DND-41 (cell line): ENCODE measurements at regions not wholly inside any gene's neighbourhood (a gene's known extent, or its start where the extent isn't known, plus 50 kb on each side); places are given as distances from the start of the nearest gene placed in this dataset.
"Not testable (repeated sequence)": the region's sequence is repeated elsewhere in the genome, so short reads cannot be mapped to it uniquely, and the experiment has no call there.

ENCODE experiments used
- ATAC-seq: fragments of 200-7000 bp; cut with Tn5 transposase; 3 replicates; pipeline ENCODE4 v1.9.1; 2021; ENCODE audit warnings: low read depth; ENCODE audit not compliant: insufficient read depth
- DNase-seq: peaks from one replicate; pipeline ENCODE4 v3.0.0-alpha.2; 2020
- H2AFZ ChIP-seq: 2 replicates; pipeline ENCODE4 v1.6.0; 2012; ENCODE audit warnings: low read depth, low read length
- H3K27ac ChIP-seq: 2 replicates; pipeline ENCODE4 v1.5.1; 2012; ENCODE audit warnings: low read length, inconsistent platforms
- H3K27me3 ChIP-seq: fragments of 200-600 bp; sonication (generic); 2 replicates; pipeline ENCODE4 v1.6.0; 2012; ENCODE audit warnings: low read length, mild to moderate bottlenecking, inconsistent platforms; ENCODE audit not compliant: insufficient read depth, poor library complexity
- H3K36me3 ChIP-seq: 2 replicates; pipeline ENCODE4 v1.5.1; 2012; ENCODE audit warnings: low read length, inconsistent platforms; ENCODE audit not compliant: insufficient read depth
- H3K4me1 ChIP-seq: 2 replicates; pipeline ENCODE4 v1.5.1; 2012; ENCODE audit warnings: mild to moderate bottlenecking, low read length; ENCODE audit not compliant: insufficient read depth
- H3K4me2 ChIP-seq: 2 replicates; pipeline ENCODE4 v1.6.0; 2012; ENCODE audit warnings: mild to moderate bottlenecking, moderate library complexity, low read length, inconsistent platforms; ENCODE audit not compliant: insufficient read depth
- H3K4me3 ChIP-seq, 2 experiments: fragments of 200-600 bp in 1 of 2; shearing (Covaris generic) in 1 of 2; 2 replicates each; pipeline ENCODE4 v1.5.1; 2012 to 2016; ENCODE audit warnings: inconsistent platforms in 2 of 2, low read length in 2 of 2, mild to moderate bottlenecking in 2 of 2, low read depth in 1 of 2, moderate library complexity in 1 of 2
- H3K79me2 ChIP-seq: 2 replicates; pipeline ENCODE4 v1.6.0; 2012; ENCODE audit warnings: low read length, inconsistent platforms; ENCODE audit not compliant: insufficient read depth
- H3K9ac ChIP-seq: 2 replicates; pipeline ENCODE4 v1.6.0; 2012; ENCODE audit warnings: low read depth, mild to moderate bottlenecking, inconsistent platforms, low read length, moderate library complexity
- H3K9me3 ChIP-seq: 2 replicates; pipeline ENCODE4 v1.5.1; 2012; ENCODE audit warnings: low read length, moderate library complexity, mild to moderate bottlenecking, inconsistent platforms; ENCODE audit not compliant: insufficient read depth, severe bottlenecking
- H4K20me1 ChIP-seq: 2 replicates; pipeline ENCODE4 v1.6.0; 2012; ENCODE audit warnings: low read length; ENCODE audit not compliant: insufficient read depth
- CTCF ChIP-seq: IDR thresholded peaks from 2 replicates; pipeline ENCODE4 v1.5.1; 2012; ENCODE audit warnings: borderline replicate concordance, low read length, moderate library complexity, mild to moderate bottlenecking; ENCODE audit not compliant: poor library complexity, severe bottlenecking; ENCODE audit errors: extremely low read depth
- EZH2 ChIP-seq: IDR thresholded peaks from 3 replicates; pipeline ENCODE4 v1.6.1; 2012; ENCODE audit warnings: borderline replicate concordance, low read depth, mild to moderate bottlenecking, moderate library complexity, low read length, inconsistent platforms; ENCODE audit not compliant: severe bottlenecking

- no peak overlapping the region for H3K4me2 ChIP-seq
- no peak for ATAC-seq
- no peaks in the 10 kb centered on the region for H3K4me1 ChIP-seq
- no peaks in the 10 kb centered on the region for H3K27me3 ChIP-seq
- no peaks in the 10 kb centered on the region for H4K20me1 ChIP-seq
- H3K9ac ChIP-seq: no peak overlapping the region
- H3K27ac ChIP-seq: no peak overlapping the region
- DNase-seq: no peak
- TF ChIP-seq EZH2 (no peak), CTCF (no peak)
- H3K9me3 ChIP-seq: no peaks in the 10 kb centered on the region
- no peak overlapping the region for H3K4me3 ChIP-seq
- no peak overlapping the region for H2AFZ ChIP-seq
- no peaks in the 10 kb centered on the region for H3K79me2 ChIP-seq
- H3K36me3 ChIP-seq: no peaks in the 10 kb centered on the region
Measured at GRCh38 chr11:96738311-96738710, 348.5 kb downstream of the JRKL start.

GRCh38 chr11:96741068-96741467, 351.3 kb downstream of the JRKL start:
- Histone ChIP-seq H3K4me3 (no peak overlapping the region), H3K4me1 (no peaks in the 10 kb centered on the region), H3K4me2 (no peak overlapping the region), H2AFZ (no peak overlapping the region), H3K27ac (no peak overlapping the region), H4K20me1 (no peaks in the 10 kb centered on the region), H3K27me3 (no peaks in the 10 kb centered on the region), H3K9ac (no peak overlapping the region), H3K9me3 (no peaks in the 10 kb centered on the region), H3K79me2 (no peaks in the 10 kb centered on the region), H3K36me3 (no peaks in the 10 kb centered on the region)
- ATAC-seq (no peak), DNase-seq (no peak)
- TF ChIP-seq CTCF: no peak
- no peak for TF ChIP-seq EZH2

- DNase-seq: no peak
- H3K36me3 ChIP-seq: no peaks in the 10 kb centered on the region
- ATAC-seq: no peak
- H3K4me3 ChIP-seq: no peak overlapping the region
- no peaks in the 10 kb centered on the region for H3K27me3 ChIP-seq
- no peaks in the 10 kb centered on the region for H3K79me2 ChIP-seq
- H3K4me1 ChIP-seq: no peaks in the 10 kb centered on the region
- H4K20me1 ChIP-seq: no peaks in the 10 kb centered on the region
- no peak overlapping the region for H2AFZ ChIP-seq
- no peak overlapping the region for H3K27ac ChIP-seq
- TF ChIP-seq CTCF: no peak
- no peak for TF ChIP-seq EZH2
- H3K9me3 ChIP-seq: no peaks in the 10 kb centered on the region
- H3K9ac ChIP-seq: no peak overlapping the region
- H3K4me2 ChIP-seq: no peak overlapping the region
Measured at GRCh38 chr11:96744697-96745096, 354.9 kb downstream of the JRKL start.

- no peak for ATAC-seq
- no peak overlapping the region for H2AFZ ChIP-seq
- H3K4me2 ChIP-seq: no peak overlapping the region
- H3K27ac ChIP-seq: no peak overlapping the region
- no peaks in the 10 kb centered on the region for H3K9me3 ChIP-seq
- TF ChIP-seq CTCF (no peak), EZH2 (no peak)
- H4K20me1 ChIP-seq: no peaks in the 10 kb centered on the region
- H3K79me2 ChIP-seq: no peaks in the 10 kb centered on the region
- no peaks in the 10 kb centered on the region for H3K4me1 ChIP-seq
- no peak overlapping the region for H3K4me3 ChIP-seq
- no peaks in the 10 kb centered on the region for H3K36me3 ChIP-seq
- no peaks in the 10 kb centered on the region for H3K27me3 ChIP-seq
- DNase-seq: no peak
- H3K9ac ChIP-seq: no peak overlapping the region
Measured at GRCh38 chr11:96748639-96749370, 359.0 kb downstream of the JRKL start.

- H3K9me3 ChIP-seq, H2AFZ ChIP-seq, H3K4me2 ChIP-seq, H3K9ac ChIP-seq, H3K27me3 ChIP-seq, H3K4me3 ChIP-seq, ATAC-seq, H3K79me2 ChIP-seq, H3K36me3 ChIP-seq, H3K27ac ChIP-seq, DNase-seq, H3K4me1 ChIP-seq, H4K20me1 ChIP-seq: not testable (repeated sequence)
Measured at GRCh38 chr11:96751807-96752206, 362.0 kb downstream of the JRKL start.
